GM12875 (cell line): ENCODE measurements at regions not wholly inside any gene's neighbourhood (a gene's known extent, or its start where the extent isn't known, plus 50 kb on each side); places are given as distances from the start of the nearest gene placed in this dataset.
"Not testable (repeated sequence)": the region's sequence is repeated elsewhere in the genome, so short reads cannot be mapped to it uniquely, and the experiment has no call there.

ENCODE experiments used
- H3K4me3 ChIP-seq: one replicate; pipeline ENCODE4 v1.5.1; 2011; ENCODE audit warnings: low read depth, low read length, control low read depth
- CTCF ChIP-seq: IDR thresholded peaks from 2 replicates; pipeline ENCODE4 v1.5.1; 2011; ENCODE audit warnings: low read depth, mild to moderate bottlenecking, control low read depth, inconsistent platforms, low read length, moderate library complexity, borderline replicate concordance; ENCODE audit not compliant: insufficient read depth

GRCh38 chr14:106652494-106652893 lies 1126.1 kb downstream of the TMEM121 start:
- no peak; the same call in 1 of the 2 replicates for TF ChIP-seq CTCF

GRCh38 chr14:106657460-106657859 lies 1131.1 kb downstream of the TMEM121 start:
- peak; percentile 71 for TF ChIP-seq CTCF
- no peak overlapping the region for H3K4me3 ChIP-seq

More at GRCh38 chr14:106652494-106652893, 1126.1 kb downstream of the TMEM121 start:
- H3K4me3 ChIP-seq: no peak overlapping the region

- not testable (repeated sequence) for H3K4me3 ChIP-seq
Observed at GRCh38 chr14:106658066-106658860, 1131.9 kb downstream of the TMEM121 start.

- peak; percentile 38; the same call in 1 of the 2 replicates for TF ChIP-seq CTCF
- H3K4me3 ChIP-seq: not testable (repeated sequence)
Observed at GRCh38 chr14:106661561-106661960, 1135.2 kb downstream of the TMEM121 start.

- no peak for TF ChIP-seq CTCF
- H3K4me3 ChIP-seq: no peak overlapping the region
Observed at GRCh38 chr14:106662936-106663550, 1136.7 kb downstream of the TMEM121 start.

- TF ChIP-seq CTCF: peak; percentile 94
- H3K4me3 ChIP-seq: not testable (repeated sequence)
Observed at GRCh38 chr14:106663805-106664410, 1137.5 kb downstream of the TMEM121 start.

GRCh38 chr14:106665814-106666213 lies 1139.4 kb downstream of the TMEM121 start:
- no peak overlapping the region for H3K4me3 ChIP-seq
- TF ChIP-seq CTCF: 0 out of 2 replicates have a peak, but pooled peaks have one; percentile 34
